ENCODE measurements at regions not wholly inside any gene's neighbourhood (a gene's known extent, or its start where the extent isn't known, plus 50 kb on each side); places are given as distances from the start of the nearest gene placed in this dataset.

DNA sequence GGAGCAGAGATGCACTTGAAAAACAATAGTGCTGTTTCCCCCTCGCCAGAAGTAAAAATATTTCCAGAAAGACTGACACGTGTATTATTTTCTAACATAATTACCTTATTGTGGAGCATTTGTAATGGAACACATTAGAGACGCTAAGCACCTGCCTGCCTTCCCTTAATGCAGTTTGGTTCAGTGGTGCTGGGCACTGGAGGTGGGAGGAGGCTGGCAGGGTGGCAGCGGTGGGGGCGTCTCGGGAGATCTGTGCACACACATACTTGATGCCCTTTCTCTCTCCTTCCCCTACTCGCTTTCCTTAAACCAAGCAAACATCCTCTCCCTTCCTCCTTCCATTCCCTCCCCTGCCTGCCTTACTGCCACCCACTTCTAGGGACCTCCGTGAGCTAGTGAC, 156.6 kb upstream of the SDK2 start:
- no peak for TF ChIP-seq POLR2A (IDR thresholded peaks at IDR 0.05)
- TF ChIP-seq, protein P1, sequence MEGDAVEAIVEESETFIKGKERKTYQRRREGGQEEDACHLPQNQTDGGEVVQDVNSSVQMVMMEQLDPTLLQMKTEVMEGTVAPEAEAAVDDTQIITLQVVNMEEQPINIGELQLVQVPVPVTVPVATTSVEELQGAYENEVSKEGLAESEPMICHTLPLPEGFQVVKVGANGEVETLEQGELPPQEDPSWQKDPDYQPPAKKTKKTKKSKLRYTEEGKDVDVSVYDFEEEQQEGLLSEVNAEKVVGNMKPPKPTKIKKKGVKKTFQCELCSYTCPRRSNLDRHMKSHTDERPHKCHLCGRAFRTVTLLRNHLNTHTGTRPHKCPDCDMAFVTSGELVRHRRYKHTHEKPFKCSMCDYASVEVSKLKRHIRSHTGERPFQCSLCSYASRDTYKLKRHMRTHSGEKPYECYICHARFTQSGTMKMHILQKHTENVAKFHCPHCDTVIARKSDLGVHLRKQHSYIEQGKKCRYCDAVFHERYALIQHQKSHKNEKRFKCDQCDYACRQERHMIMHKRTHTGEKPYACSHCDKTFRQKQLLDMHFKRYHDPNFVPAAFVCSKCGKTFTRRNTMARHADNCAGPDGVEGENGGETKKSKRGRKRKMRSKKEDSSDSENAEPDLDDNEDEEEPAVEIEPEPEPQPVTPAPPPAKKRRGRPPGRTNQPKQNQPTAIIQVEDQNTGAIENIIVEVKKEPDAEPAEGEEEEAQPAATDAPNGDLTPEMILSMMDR (IDR thresholded peaks at IDR 0.05) = no peak

All from body of pancreas (tissue), 4 donors.